Astrocyte (in vitro differentiated cells and primary cell): ENCODE measurements at regions not wholly inside any gene's neighbourhood (a gene's known extent, or its start where the extent isn't known, plus 50 kb on each side); places are given as distances from the start of the nearest gene placed in this dataset.

ENCODE experiments used
- CTCF ChIP-seq: IDR thresholded peaks from 2 replicates; pipeline ENCODE4 v1.5.1; 2011; ENCODE audit warnings: low read depth, mild to moderate bottlenecking, inconsistent platforms, low read length, moderate library complexity; ENCODE audit not compliant: insufficient read depth
- EZH2 ChIP-seq: IDR thresholded peaks from 2 replicates; pipeline ENCODE4 v1.6.1; 2012; ENCODE audit warnings: mild to moderate bottlenecking, low read length, inconsistent platforms; ENCODE audit not compliant: insufficient read depth

- no peak for TF ChIP-seq CTCF
- TF ChIP-seq EZH2, result no peak
Measured at GRCh38 chr4:132026166-132026565, 1122.9 kb upstream of the PCDH10 start.
